Suprapubic skin (tissue), 4 donors: ENCODE measurements at regions not wholly inside any gene's neighbourhood (a gene's known extent, or its start where the extent isn't known, plus 50 kb on each side); places are given as distances from the start of the nearest gene placed in this dataset.

Experiments used
- POLR2A ChIP-seq, 2 donors: fragments of 450-650 bp; IDR thresholded peaks; one replicate each; pipeline ENCODE4 v1.6.1; 2017; ENCODE audit warnings: antibody characterized with exemption in 2 of 2, mild to moderate bottlenecking in 2 of 2, moderate library complexity in 2 of 2
- POLR2AphosphoS5 ChIP-seq, 3 donors: sonication (generic); formaldehyde crosslinking; IDR thresholded peaks; one replicate each; pipeline ENCODE4 v1.6.1; 2017; ENCODE audit warnings: antibody characterized with exemption in 3 of 3
- TF ChIP-seq, protein P1 (sequence below), 2 donors: fragments of 200-600 bp in 1 of 2; fragments of 450-650 bp in 1 of 2; sonication (generic) in 1 of 2; IDR thresholded peaks; one replicate each; pipeline ENCODE4 v1.5.1; 2016 to 2019; ENCODE audit warnings: antibody characterized with exemption in 2 of 2, mild to moderate bottlenecking in 1 of 2, moderate library complexity in 1 of 2

DNA sequence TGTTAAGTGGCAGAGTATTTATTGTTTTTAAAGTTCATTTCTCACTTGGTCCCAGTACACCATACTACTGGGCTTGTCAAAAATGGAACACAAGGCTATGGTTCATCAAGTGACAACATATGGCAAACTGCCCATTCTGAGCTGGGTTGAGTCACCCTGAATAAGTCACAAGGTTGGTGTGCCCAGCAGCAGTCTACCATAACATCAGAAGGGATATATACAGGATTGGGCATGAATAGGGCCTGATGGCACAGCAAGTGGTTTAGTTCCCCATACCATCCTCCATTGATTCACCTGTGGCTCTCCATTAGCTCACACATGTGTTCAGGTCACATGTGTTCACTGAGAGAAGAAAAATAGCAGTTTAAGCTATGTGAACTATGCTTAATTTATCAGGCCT, 249.8 kb upstream of the PRDM9 start:
- TF ChIP-seq, protein P1, sequence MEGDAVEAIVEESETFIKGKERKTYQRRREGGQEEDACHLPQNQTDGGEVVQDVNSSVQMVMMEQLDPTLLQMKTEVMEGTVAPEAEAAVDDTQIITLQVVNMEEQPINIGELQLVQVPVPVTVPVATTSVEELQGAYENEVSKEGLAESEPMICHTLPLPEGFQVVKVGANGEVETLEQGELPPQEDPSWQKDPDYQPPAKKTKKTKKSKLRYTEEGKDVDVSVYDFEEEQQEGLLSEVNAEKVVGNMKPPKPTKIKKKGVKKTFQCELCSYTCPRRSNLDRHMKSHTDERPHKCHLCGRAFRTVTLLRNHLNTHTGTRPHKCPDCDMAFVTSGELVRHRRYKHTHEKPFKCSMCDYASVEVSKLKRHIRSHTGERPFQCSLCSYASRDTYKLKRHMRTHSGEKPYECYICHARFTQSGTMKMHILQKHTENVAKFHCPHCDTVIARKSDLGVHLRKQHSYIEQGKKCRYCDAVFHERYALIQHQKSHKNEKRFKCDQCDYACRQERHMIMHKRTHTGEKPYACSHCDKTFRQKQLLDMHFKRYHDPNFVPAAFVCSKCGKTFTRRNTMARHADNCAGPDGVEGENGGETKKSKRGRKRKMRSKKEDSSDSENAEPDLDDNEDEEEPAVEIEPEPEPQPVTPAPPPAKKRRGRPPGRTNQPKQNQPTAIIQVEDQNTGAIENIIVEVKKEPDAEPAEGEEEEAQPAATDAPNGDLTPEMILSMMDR (IDR thresholded peaks at IDR 0.05) = no peak
- TF ChIP-seq POLR2A (IDR thresholded peaks at IDR 0.05) (no peak), POLR2AphosphoS5 (IDR thresholded peaks at IDR 0.05) (no peak)
